ENCODE measurements at regions not wholly inside any gene's neighbourhood (a gene's known extent, or its start where the extent isn't known, plus 50 kb on each side); places are given as distances from the start of the nearest gene placed in this dataset.

DNA sequence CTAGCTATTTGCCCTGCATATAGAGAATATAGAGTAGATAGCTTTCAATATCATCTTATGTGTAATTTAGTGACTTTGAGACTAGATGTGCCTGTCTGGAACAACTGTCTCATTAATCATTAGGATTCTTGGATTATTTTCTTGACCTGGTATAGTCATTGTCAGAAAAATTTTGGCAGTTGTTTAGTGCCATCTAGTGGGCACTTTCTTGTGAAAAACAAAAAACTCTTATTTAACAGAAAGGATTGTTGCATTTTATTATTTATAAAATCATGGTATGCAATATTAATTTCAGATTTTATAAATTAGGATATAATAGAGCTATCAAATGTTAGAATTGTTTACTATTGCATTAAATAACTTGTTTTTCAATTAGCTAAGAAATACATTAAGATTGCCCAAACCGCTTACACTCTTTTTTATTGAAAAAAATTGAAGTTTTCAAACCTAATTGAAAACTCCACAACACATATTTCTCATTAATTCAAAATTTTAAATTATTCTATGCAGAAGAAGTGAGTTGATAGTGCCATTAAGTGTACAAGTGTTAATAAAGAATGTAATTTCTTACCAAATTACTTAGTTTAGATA, 80.3 kb downstream of the DYNAP start:
- WGBS (ENCODE audit: missing lambda C conversion rate): 88% methylated on average over 1 of the region's 1 CpG
- ATAC-seq (no peak), FAIRE-seq (no peak), DNase-seq (ENCODE audit: low read depth in 1 of 2, low spot score in 1 of 2) (peak; percentile 10 to 21)
- H3K4me1 ChIP-seq: peaks cover 10% of the 10 kb centered on the region
- no peak overlapping the region for H3K4me2 ChIP-seq
- TF ChIP-seq SMC3 (IDR thresholded peaks at IDR 0.05) (peak; percentile 68), MAZ (IDR thresholded peaks at IDR 0.05; ENCODE audit: borderline replicate concordance, low read depth, low read length) (no peak), NR3C1 (IDR thresholded peaks at IDR 0.05) (no peak), POLR2AphosphoS2 (conservative IDR thresholded peaks at IDR 0.05; ENCODE audit: low read length) (no peak), RAD21 (conservative IDR thresholded peaks at IDR 0.05 in 1 of 2, IDR thresholded peaks at IDR 0.05 in 1 of 2) (peak; percentile 65 to 77), TP53 (CRISPR knock-in tag; IDR thresholded peaks at IDR 0.05) (no peak), ZFP36 (IDR thresholded peaks at IDR 0.05; ENCODE audit: borderline replicate concordance, partially characterized antibody) (no peak), ZNF302 (CRISPR knock-in tag; IDR thresholded peaks at IDR 0.05) (no peak), GATA3 (IDR thresholded peaks at IDR 0.05; ENCODE audit: borderline replicate concordance) (no peak), CBX2 (IDR thresholded peaks at IDR 0.05; ENCODE audit: borderline replicate concordance, low read depth) (no peak), RCOR1 (IDR thresholded peaks at IDR 0.05; ENCODE audit: low read depth, low read length) (no peak), HEYL (CRISPR knock-in tag; IDR thresholded peaks at IDR 0.05) (no peak), CHD4 (IDR thresholded peaks at IDR 0.05; ENCODE audit: borderline replicate concordance) (no peak), HDAC2 (IDR thresholded peaks at IDR 0.05) (no peak)
- TF ChIP-seq, protein P1, sequence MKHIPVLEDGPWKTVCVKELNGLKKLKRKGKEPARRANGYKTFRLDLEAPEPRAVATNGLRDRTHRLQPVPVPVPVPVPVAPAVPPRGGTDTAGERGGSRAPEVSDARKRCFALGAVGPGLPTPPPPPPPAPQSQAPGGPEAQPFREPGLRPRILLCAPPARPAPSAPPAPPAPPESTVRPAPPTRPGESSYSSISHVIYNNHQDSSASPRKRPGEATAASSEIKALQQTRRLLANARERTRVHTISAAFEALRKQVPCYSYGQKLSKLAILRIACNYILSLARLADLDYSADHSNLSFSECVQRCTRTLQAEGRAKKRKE (CRISPR knock-in tag; IDR thresholded peaks at IDR 0.05; ENCODE audit: low read depth): no peak
- TF ChIP-seq, protein P2, sequence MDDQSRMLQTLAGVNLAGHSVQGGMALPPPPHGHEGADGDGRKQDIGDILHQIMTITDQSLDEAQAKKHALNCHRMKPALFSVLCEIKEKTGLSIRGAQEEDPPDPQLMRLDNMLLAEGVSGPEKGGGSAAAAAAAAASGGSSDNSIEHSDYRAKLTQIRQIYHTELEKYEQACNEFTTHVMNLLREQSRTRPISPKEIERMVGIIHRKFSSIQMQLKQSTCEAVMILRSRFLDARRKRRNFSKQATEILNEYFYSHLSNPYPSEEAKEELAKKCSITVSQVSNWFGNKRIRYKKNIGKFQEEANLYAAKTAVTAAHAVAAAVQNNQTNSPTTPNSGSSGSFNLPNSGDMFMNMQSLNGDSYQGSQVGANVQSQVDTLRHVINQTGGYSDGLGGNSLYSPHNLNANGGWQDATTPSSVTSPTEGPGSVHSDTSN (IDR thresholded peaks at IDR 0.05): no peak
- TF ChIP-seq, protein P3, sequence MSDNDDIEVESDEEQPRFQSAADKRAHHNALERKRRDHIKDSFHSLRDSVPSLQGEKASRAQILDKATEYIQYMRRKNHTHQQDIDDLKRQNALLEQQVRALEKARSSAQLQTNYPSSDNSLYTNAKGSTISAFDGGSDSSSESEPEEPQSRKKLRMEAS (IDR thresholded peaks at IDR 0.05): no peak
- TF ChIP-seq, protein P4, sequence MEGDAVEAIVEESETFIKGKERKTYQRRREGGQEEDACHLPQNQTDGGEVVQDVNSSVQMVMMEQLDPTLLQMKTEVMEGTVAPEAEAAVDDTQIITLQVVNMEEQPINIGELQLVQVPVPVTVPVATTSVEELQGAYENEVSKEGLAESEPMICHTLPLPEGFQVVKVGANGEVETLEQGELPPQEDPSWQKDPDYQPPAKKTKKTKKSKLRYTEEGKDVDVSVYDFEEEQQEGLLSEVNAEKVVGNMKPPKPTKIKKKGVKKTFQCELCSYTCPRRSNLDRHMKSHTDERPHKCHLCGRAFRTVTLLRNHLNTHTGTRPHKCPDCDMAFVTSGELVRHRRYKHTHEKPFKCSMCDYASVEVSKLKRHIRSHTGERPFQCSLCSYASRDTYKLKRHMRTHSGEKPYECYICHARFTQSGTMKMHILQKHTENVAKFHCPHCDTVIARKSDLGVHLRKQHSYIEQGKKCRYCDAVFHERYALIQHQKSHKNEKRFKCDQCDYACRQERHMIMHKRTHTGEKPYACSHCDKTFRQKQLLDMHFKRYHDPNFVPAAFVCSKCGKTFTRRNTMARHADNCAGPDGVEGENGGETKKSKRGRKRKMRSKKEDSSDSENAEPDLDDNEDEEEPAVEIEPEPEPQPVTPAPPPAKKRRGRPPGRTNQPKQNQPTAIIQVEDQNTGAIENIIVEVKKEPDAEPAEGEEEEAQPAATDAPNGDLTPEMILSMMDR (IDR thresholded peaks at IDR 0.05): peak; percentile 64
- H3K9me3 ChIP-seq: no peaks in the 10 kb centered on the region
- POLR2A ChIA-PET: no interaction called here
- no peak overlapping the region for H3K4me3 ChIP-seq
- CTCF ChIA-PET: interaction anchor here (0.7 to 3.6 kb wide), 23 partner anchors 8 to 315 kb away, joined by 3 to 19 read pairs (median 4); partner anchors contain the start of genes C18orf54 and STARD6
- H3K27ac ChIP-seq: no peak overlapping the region

DNA sequence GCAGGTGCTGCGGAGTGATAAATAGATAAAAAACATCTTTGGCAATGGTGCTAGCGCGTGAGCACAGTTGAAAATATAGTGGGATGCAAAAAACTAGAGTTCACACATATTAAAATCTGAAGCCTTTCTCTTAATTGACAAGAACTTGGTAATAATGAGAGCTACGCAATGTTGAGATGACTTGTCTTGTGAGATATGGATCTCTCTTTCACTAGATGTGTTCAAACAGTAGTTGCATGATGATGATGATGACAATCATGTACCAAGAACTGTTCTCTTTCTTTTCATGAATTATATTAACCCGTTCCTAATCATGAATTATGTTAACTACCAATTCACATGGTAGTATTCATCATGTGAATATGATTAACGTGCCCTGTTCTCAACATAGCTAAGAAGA, 81.1 kb downstream of the DYNAP start:
- DNase-seq (ENCODE audit: low read depth in 1 of 2, low spot score in 1 of 2) (no peak), ATAC-seq (no peak)

More for the DNA sequence above, 81.1 kb downstream of the DYNAP start:
- peak; percentile 36 for FAIRE-seq
- Histone ChIP-seq H3K4me1 (peaks cover 10% of the 10 kb centered on the region), H3K4me3 (no peak overlapping the region), H3K4me2 (no peak overlapping the region), H3K27ac (no peak overlapping the region), H3K9me3 (peaks cover 5% of the 10 kb centered on the region; the same call in 1 of the 3 replicates)
- ChIA-PET CTCF (interaction anchor here (0.8 to 3.6 kb wide), 13 partner anchors 66 to 314 kb away, joined by 3 to 19 read pairs (median 4); partner anchors contain the start of genes C18orf54 and STARD6), POLR2A (no interaction called here)
- TF ChIP-seq CBX2 (IDR thresholded peaks at IDR 0.05; ENCODE audit: borderline replicate concordance, low read depth): no peak
- TF ChIP-seq MAFK (IDR thresholded peaks at IDR 0.05; ENCODE audit: partially characterized antibody): no peak
- 89% methylated on average over 6 of the region's 6 CpGs for WGBS (ENCODE audit: missing lambda C conversion rate)

Measured in A549 (cell line).